Progenitor cell of endocrine pancreas (in vitro differentiated cells): ENCODE measurements at regions not wholly inside any gene's neighbourhood (a gene's known extent, or its start where the extent isn't known, plus 50 kb on each side); places are given as distances from the start of the nearest gene placed in this dataset.

Experiments used
- DNase-seq: peaks from one replicate; pipeline ENCODE4 v3.0.0; 2021; ENCODE audit warnings: low spot score; ENCODE audit not compliant: unreplicated experiment
- H3K27ac Mint-ChIP-seq: 2 replicates; pipeline ENCODE4 v1.8.0; 2021; ENCODE audit warnings: mild to moderate bottlenecking, moderate library complexity, mixed read lengths
- H3K27me3 Mint-ChIP-seq: 2 replicates; pipeline ENCODE4 v1.8.0; 2021; ENCODE audit warnings: mixed read lengths
- H3K36me3 Mint-ChIP-seq: 2 replicates; pipeline ENCODE4 v1.8.0; 2022; ENCODE audit warnings: mixed read lengths; ENCODE audit not compliant: insufficient read depth
- H3K4me1 Mint-ChIP-seq: 2 replicates; pipeline ENCODE4 v1.8.0; 2021; ENCODE audit warnings: low read depth, mixed read lengths
- H3K4me3 Mint-ChIP-seq: 2 replicates; pipeline ENCODE4 v1.8.0; 2021; ENCODE audit warnings: low read depth, mild to moderate bottlenecking, moderate library complexity, mixed read lengths
- H3K9me3 Mint-ChIP-seq: 2 replicates; pipeline ENCODE4 v1.8.0; 2021; ENCODE audit warnings: low read depth, mixed read lengths
- CTCF ChIP-seq: fragments of 200-600 bp; sonication (generic); IDR thresholded peaks from one replicate; pipeline ENCODE4 v1.5.0; 2021; ENCODE audit warnings: antibody characterized with exemption, mild to moderate bottlenecking; ENCODE audit not compliant: unreplicated experiment

DNA sequence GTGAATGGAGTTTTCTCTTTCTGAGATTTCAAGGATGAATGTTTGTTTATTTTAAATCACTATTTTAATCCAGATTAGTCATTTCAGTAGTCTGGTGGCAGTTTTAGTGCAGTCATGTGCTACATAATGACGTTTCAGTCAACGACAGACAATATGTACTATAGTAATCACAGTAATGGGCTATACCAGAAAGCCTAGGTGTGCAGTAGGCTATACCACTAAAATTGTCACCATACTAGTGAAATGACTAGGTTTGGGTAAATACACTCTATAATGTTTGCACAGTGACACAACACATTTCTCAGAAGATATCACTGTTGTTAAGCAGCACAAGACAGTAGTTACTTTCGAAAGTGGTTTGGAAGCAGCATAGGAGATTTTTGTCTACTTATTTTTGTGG lies 203.1 kb downstream of the ETNK1 start:
- Mint-ChIP-seq H3K27ac (no peak overlapping the region), H3K36me3 (peaks cover 8% of the 10 kb centered on the region), H3K27me3 (no peaks in the 10 kb centered on the region), H3K9me3 (peaks cover 21% of the 10 kb centered on the region), H3K4me1 (peaks cover 2% of the 10 kb centered on the region), H3K4me3 (no peak overlapping the region)
- DNase-seq, result no peak
- TF ChIP-seq CTCF, result no peak

DNA sequence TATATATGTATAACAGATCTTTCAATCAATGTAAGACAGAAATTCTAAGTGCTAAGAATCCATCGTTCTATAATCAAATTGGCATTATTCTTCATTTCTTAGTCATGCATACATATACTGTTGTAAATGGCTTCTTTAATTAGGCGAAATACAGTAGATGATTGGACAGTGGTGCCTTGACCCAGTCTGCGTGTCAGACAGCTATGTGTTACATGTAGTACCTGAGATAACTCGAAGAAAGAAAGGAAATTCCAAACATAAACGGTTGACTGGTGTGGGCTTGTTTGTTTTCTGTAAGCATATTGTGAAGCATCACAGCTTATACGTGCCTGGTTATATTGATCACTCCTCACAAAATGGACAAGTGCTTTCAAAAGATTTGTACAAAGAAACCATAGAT lies 210.5 kb downstream of the ETNK1 start:
- H3K27me3 Mint-ChIP-seq, result no peaks in the 10 kb centered on the region
- DNase-seq, result no peak
- H3K4me3 Mint-ChIP-seq, result no peak overlapping the region
- no peaks in the 10 kb centered on the region for H3K4me1 Mint-ChIP-seq
- H3K9me3 Mint-ChIP-seq, result peaks cover 16% of the 10 kb centered on the region
- H3K36me3 Mint-ChIP-seq, result peaks cover 1% of the 10 kb centered on the region
- TF ChIP-seq CTCF, result no peak
- H3K27ac Mint-ChIP-seq, result no peak overlapping the region

DNA sequence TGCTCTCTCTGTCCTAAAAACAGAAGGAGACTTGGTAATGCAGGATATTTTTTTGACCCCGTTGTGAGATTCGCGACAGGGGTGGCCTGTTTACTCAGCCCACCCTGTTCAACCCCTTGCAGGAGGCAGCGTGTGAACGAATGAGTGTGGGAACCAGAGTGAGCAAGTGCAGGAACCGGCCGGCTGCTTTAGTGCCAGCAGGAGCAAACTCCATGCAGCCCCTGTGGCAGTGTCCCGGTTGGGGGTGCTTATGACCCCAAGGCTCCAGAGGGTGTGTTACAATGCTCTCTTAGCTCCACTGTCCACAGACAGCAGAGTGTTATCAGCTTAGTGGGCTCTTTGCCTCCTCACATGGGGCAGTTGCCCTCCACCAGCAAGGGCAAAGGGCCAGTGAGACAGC lies 225.2 kb downstream of the ETNK1 start:
- H3K27me3 Mint-ChIP-seq, result no peaks in the 10 kb centered on the region
- H3K4me1 Mint-ChIP-seq, result no peaks in the 10 kb centered on the region
- no peak for DNase-seq
- H3K9me3 Mint-ChIP-seq, result no peaks in the 10 kb centered on the region
- no peak overlapping the region for H3K27ac Mint-ChIP-seq
- H3K36me3 Mint-ChIP-seq, result no peaks in the 10 kb centered on the region
- no peak overlapping the region for H3K4me3 Mint-ChIP-seq
- no peak for TF ChIP-seq CTCF

- Mint-ChIP-seq H3K27ac (no peak overlapping the region), H3K9me3 (no peaks in the 10 kb centered on the region), H3K36me3 (no peaks in the 10 kb centered on the region), H3K4me1 (no peaks in the 10 kb centered on the region), H3K27me3 (no peaks in the 10 kb centered on the region), H3K4me3 (no peak overlapping the region)
- no peak for DNase-seq
- TF ChIP-seq CTCF, result no peak
Observed at GRCh38 chr12:22851532-22851931, 226.6 kb downstream of the ETNK1 start.

- Mint-ChIP-seq H3K9me3 (no peaks in the 10 kb centered on the region), H3K4me3 (no peak overlapping the region), H3K27me3 (peaks cover 5% of the 10 kb centered on the region)
Observed at GRCh38 chr12:22855456-22855855, 230.5 kb downstream of the ETNK1 start.

More at GRCh38 chr12:22855456-22855855, 230.5 kb downstream of the ETNK1 start:
- TF ChIP-seq CTCF, result no peak
- H3K36me3 Mint-ChIP-seq, result no peaks in the 10 kb centered on the region
- DNase-seq, result no peak
- peaks cover 24% of the 10 kb centered on the region for H3K4me1 Mint-ChIP-seq
- H3K27ac Mint-ChIP-seq, result no peak overlapping the region
